COLO668 (cell line): ENCODE measurements at regions not wholly inside any gene's neighbourhood (a gene's known extent, or its start where the extent isn't known, plus 50 kb on each side); places are given as distances from the start of the nearest gene placed in this dataset.

Experiments used
- DNase-seq: peaks from one replicate; lab custom pipeline; 2025; ENCODE audit not compliant: unreplicated experiment; lab: John Stamatoyannopoulos, UW

DNA sequence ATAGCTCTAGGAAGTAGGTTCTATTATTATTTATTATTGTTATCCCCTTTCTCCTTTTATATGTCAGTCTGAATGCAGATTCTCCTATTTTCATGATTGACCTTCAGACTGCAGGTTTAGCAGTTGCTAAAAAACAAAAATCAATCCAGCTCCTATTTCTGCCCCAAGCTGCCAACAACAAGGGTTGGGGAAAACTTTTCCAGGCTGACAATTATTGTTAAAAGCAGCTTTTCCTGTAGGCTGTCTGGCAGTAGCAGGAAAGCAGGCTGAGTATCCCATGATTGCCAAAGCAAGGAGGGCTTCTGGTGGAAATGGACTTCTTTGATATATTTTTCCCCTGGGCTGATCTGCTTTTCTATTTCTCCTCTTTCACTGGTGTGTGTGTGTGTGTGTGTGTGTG is 78.0 kb upstream of the CTLA4 start:
- DNase-seq = no peak

DNA sequence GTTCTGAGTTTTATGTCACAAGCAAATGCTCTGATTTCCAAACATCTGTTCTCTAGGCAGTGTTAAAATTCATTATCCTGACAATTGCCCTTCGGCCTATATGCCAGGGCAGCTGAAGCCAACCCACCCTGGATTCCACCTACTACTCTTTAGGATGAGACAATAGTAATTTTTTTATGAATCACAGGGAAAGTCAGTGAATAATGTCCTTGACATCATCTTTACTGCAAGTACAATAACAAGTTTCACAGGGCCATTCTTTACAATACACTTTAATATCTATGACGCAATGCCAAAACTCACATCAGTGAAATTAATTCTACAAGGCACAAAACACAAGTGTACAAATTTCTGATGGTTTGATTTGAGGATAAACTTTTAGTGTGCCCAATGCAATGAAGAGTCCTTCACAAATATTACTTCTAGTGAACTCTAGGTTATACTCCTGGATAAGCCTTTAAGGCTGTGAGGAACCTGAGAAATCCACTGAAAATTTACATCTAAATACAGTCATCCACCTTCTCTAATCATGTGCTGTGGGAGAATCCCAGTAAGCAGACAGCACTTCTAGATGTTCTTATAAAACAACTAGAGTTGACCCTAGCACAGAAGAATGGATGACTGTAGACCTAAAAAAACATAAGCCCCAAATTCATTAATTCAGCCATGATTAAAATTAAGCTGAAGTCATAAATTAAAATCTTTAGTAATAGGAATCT is 77.3 kb upstream of the CTLA4 start:
- DNase-seq = no peak

DNA sequence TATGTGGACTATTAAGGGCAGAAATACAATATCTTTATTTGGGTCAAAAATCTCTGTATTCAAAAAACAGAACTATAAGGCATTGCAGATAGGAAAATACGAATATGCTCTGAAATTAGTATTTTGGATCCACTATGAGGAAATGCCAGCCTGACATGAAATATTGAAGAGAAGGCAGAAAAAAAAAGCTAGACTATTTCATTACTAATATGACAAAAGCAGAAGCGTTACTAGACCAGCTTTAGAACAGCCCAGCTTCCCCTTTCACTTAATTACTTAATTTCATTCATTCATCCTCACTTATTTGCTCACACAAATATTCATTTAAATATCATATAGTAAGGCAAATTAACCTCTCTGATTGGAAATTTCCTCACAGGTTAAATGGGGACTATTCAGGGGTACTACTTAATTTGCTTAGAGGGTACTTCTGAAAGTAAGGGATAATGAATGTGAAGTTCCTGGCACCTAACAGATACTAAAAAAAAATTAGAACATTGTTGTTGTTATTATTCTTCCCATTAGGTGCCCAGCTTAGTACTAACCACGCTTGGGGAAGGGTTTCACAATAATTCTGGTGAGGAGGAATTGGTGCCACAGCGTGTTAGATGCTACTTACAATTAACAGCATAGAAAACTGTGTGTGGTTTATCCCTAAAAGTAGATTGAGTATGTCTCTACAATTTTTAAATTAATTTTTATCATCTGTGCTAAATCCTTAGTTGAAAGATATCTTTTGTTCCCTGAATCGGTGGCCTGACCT is 71.1 kb upstream of the CTLA4 start:
- no peak for DNase-seq

DNA sequence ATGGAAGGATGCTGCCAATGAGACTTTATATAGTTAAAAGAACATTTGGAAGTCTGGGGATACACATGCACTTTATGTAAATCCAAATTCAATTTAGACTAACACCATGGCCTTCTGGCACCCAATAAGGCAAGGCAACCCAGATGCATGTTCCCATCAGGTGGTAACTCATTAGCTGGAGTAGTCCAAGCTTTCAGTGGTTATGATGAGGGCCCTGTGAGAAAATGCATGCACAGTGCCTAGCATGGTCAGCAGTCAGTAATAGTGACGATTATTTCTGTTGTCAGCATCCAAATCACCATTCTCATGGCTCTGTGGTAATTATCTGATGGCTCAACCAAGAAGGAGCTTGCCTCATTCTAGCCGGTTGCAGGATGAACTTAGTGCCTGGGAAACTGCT is 70.3 kb upstream of the CTLA4 start:
- DNase-seq = no peak

DNA sequence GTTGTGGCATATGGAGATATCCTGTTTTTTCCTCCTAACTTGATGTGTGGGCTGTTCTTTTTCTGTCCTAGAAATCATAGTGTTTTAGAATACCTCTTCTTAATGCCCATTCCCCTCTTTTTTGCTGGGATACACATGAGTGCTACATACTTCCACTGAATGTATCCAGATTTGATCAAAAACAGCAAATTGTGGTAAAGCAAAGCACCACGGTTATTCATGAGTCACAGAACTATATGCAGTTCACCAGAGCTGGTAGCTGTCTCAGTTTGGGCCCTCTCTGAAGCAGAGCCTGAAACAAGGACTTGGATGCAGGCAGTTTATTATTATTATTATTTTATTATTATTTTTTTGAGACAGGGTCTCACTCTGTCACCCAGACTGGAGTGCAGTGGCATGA is 69.9 kb upstream of the CTLA4 start:
- DNase-seq = no peak

DNA sequence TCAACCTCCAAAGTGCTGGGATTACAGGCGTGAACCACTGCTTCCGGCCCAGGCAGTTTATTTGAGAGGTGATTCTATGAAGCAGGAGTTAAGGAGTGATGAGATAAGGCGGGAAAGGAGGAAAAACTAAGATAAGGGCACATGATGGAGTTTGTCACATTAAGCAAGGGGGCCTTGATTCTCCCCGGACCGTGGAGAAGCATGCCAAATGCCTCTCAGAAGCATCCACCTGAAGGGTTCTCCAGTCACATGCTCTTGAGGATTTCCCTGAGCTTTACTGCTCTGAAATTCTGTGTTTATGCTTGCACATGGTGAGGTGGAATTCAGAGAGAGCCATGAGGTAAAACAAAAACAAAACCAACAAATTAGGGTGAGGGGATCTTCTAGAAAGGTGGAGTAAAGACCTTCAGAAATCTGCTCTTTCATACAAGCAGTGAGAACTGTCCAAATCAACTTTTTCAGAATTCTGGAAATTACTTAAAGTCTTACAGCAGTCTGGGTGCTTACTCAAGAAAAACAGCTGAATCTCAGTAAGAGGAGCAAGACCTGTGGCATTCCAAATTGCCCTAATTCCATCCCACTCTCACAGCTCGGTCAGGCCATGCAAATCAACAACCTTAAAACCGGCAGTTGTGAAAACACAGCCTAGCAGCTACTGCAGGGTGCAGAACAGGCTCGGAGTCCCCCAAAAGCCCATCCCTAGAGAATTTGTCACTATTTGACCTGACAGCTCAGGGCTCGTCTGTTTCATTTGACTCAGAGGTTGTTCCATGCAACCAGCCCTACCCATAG is 69.1 kb upstream of the CTLA4 start:
- no peak for DNase-seq

DNA sequence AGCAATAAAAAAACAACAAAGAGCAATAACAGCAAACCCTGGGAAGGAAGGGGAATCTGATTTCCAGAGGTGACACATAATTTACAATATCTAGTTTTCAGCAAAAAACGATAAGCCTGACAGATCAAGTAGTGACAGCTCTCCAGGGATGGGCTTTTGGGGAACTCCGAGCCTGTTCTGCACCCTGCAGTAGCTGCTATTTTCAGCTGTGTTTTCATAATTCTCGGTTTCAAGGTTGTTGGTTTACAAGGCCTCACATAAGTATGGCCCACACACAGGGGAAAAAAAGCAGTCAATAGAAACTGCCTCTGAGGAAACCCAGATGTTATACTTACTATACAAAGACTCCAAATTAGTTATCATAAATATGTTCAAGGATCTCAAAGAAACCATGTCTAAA is 67.7 kb upstream of the CTLA4 start:
- DNase-seq = no peak

DNA sequence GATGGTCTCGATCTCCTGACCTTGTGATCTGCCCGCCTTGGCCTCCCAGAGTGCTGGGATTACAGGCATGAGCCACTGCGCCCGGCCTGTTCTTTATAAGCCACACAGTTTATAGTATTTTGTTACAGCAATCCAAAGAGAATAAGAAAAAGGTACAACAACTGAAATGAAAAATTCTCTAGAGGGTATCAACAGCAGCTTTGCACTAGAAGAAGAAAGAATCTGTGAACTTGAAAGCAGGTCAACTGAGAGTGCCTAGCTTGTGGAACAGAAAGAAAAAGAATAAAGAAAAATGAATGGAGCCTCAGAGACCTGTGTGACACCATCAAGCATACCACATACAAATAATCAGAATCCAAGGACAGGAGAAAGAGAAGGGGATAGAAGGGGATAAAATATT is 66.8 kb upstream of the CTLA4 start:
- DNase-seq = no peak

DNA sequence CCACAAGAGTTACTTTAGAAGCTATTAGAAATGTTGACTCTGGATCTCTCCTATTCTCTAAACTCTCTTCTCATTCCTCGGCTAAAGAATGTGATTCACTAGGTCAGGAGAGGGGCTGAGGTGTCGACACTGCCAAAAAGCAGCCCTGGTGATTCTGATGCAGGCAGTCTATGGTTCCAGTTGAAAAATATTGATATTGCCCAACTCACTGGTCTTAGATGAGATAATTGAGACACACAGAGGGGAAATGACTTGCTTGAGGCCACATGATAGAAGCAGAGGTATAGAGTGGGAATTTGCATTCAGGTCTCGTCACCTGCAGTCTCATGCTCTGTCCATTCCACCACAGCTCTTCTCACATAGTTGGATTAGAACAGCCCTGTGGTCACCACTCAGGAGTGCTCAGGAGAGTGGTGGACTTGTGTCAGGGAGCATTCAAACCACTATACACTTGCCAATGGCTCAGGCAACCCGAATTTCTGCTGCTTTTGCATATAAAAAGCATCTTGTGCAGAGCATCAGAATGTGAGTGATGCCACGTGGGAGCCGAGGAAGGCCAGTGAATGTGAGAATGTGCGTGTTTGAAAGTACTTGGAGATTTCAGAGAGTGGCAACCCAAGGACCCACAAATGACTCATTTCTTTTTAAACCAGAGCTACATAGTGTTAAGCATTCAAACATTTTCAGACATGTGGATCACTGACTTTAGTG is 65.1 kb upstream of the CTLA4 start:
- DNase-seq = no peak

DNA sequence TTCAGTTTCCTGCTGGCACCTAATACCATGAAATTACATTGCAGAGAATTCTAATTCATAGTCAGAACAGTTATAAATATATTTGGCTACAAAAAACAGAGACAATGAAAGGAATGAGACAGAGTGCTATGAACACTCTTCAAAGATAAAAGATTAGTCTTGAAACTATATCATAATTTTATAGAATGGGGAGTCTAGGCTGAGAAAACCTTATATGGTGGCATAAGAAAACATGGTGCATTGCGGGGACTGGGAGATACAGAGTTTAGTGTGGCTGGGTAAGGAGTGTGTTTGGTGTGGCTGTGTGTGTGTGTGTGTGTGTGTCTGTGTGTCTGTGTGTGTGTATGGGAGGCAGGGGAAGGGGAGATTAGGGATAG is 64.5 kb upstream of the CTLA4 start:
- DNase-seq = no peak

DNA sequence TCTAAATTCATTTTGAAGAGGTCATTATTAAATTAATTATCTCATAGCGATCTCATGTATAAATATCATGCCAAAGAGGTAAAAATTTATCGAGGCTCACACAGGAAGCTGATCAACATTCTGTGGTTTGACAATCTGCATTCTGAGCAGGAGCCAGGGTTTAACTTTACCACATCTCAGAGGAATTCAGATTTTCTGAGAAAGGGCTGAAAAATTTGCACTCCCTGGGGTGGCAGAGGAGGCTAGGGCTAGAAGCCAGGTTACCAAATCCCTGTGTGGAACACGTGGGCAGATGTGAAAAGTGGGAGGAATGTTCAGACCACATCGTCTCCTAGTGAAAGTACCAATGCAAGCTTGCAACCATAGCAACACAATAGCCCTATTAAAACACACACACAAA is 63.5 kb upstream of the CTLA4 start:
- no peak for DNase-seq

DNA sequence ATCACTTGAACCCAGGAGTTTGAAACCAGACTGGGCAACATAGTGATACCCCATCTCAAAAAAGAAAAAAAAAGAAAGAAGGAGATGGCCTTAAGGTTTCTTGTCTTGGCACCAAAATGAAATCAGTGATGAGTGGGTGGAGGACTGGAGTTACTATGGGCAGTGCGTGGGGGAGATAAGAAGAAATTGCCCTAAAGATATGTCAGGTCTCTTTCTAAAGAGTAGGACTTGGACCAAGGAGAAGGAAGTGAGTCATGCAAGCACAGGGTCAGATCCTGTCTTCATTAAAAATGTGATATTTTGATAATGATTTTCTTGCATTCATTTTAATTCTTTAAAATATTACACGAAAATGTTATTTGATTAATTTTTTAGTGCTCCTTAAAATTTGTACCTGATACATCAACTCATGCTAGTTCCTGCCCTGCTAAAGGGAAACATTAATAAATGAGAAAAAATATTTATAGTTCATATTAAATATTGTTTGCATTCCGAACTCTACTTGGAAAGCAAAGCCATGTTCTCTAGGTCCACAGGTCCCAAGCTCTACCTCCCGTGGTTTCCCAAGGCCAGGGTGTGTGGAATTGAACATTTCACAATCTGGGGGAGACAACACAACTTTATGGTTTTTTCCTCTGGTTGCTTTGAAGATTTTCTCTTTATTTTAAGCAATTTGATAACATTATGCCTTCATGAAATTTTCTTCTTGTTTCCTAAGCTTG is 62.6 kb upstream of the CTLA4 start:
- DNase-seq = no peak

DNA sequence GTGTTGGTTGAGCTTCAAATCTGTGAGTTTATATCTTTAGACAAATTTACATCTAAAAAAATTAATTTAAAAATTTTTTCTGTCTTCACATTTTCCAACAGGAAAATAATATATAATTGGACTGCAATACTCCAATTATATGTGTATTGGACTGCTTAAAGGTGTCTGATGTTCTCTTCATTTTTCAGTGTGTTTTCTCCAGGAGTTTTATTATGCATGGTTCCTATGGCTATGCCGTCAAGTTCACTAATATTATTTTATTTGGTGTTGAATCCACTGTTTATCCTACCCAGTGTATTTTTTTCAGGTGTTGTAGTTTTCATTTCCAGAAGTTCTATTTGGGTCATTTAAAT is 62.1 kb upstream of the CTLA4 start:
- no peak for DNase-seq

DNA sequence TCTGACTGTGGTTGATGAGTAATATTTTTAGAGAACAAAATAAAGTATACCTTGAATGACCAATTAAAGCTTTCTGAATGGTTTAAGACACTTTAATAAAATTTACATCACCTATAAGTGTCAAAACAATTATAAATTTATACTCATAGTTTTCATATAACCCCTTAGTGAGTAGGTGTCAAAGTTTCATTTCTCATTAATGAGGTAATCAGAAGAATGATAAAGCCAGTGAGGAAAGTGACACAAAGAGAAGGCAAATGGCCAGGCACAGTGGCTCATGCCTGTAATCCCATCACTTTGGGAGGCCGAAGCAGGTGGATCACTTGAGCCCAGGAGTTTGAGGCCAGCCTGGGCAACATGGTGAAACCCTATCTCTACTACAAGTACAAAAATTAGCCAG is 60.8 kb upstream of the CTLA4 start:
- DNase-seq = no peak

DNA sequence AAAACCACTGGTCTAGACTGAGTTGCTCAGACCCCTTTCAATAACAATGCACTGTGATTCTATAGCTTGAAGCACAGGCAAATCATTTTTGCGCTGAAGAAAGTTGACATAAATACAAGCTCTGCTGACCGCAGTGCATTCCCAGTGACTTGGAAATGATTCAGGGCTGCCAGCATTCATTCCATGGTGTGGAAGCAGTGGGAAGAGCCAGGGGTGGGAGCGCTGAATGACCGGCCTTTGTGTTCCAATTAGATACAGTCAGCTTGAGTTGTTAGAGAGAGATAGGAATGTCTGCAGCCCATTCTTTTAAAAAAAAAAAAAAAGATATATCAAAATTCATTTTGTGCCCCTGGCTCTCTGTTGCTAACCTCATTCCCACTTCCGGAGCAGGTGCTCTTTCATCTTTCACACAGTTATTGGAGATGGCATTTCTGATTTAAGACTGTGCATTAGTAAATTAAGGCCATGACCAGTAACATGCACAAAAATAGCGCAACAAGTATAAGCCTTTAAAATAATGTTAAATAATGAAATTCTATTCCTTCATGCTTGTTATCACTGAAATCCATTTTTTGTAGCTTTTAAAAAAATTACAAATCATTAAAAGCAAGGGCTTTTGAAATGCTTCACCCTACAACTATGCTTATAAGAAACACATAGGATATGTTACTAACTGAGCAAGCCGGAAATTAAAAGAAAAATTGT is 59.4 kb upstream of the CTLA4 start:
- DNase-seq = no peak

DNA sequence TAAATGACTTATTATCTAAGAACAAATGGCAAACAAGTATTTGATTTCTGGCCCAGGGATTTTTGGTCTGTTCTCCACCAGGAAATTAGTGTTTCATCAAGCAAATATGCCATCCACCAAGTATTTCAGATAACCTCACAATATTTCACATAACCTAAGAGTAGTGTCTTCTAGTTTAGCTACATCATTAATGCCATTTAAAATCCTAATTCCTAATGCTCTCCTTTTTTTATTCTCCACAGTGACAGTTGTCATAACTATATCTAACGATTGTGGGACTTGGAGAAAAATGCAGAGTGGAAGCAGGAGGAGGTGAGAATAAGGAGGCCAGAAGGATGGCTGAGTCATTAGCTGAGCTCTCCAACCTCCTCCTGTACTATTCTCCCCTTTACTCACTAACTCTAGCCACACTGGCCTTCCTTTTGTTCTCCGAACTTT is 58.5 kb upstream of the CTLA4 start:
- DNase-seq = no peak

DNA sequence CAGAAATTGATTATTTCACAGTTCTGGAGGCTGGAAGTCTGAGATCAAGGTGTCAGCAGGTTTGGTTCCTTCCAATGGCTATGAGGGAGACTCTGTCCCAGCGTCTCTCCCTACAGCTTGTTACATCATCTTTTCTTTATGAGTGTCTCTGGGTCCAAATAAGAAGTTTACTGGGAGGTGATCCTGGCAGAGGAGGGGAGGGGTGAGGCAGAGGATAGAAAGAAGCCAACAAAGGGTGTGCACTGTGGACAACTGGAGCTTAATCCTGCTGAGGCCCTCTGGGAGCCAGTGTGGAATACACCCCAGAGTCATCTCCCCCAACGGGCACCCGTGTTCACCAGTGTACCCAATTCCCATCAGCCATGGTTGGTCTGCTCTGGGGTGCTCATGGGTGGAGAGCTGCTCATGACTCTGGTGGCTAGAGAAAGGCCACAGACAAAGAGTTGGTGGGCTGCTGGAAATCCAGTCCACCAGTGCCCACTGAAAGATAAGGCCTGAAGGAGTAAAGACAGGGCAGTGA is 57.5 kb upstream of the CTLA4 start:
- no peak for DNase-seq

DNA sequence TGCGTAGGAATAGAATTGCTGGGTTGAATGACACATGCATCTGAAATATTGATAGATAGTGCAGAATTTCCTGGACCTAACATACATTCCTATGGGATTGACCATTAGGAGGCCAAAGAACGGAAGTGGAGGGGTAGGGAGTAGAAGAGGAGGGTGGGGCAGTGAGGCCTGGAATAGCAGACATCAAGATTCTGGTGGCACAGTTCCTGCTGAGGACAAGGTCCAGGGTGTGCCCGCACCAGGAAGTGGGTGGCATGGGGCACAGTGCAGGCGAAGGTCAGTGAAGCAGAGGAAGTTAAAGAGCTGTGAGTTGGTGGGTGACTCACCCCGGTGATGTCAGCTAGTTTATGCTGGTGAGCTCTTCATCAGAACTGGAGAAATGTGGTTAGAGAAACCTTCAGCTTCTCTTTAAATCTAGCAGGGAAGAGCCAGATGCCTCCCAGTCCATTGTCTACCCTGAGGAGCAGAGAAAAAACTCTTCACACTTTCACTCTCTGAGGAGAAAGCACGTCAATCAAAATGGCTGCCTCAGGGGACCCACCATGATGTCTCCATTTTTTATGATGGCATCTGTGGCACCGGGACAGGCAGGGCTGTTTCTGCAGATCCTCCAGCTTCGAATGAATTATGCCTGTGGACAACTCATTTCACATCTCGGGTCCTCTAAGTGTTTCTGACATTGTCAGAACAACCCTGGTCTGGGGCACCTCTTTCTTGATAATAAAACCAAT is 55.9 kb upstream of the CTLA4 start:
- peak; percentile 48 for DNase-seq
